ENCODE measurements at regions not wholly inside any gene's neighbourhood (a gene's known extent, or its start where the extent isn't known, plus 50 kb on each side); places are given as distances from the start of the nearest gene placed in this dataset.

DNA sequence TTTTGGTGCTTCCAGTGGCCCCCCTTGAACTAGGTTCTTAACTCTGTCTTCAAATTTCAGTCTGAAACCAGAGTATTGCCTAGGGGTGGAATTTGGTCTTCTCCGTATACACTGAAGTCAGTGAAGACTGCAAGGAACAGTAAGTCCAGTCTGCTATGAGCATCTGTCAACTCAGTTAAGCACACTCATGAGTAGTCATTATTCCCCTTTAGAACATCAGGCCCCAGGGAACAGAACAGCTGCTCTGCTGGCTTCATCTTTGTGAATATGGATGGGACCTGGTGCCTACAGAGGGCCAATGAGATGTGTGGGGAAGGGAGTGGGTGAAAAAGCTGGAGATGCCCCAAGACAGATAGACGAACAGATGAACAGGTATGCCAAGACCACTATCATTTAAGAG lies 85.2 kb upstream of the PRR23C start:
- no peak overlapping the region for H3K4me3 ChIP-seq (ENCODE audit: low read depth, low read length)
- ChIA-PET CTCF (no interaction called here), POLR2A (no interaction called here)
- TF ChIP-seq CTCF (IDR thresholded peaks at IDR 0.05; ENCODE audit: low read depth, low read length), result no peak
- no peaks in the 10 kb centered on the region for H3K9me3 ChIP-seq (ENCODE audit: control insufficient read depth, insufficient read depth, low read length)
- H3K27me3 ChIP-seq (ENCODE audit: control insufficient read depth, insufficient read depth, low read length), result peaks cover 9% of the 10 kb centered on the region
- H3K27ac ChIP-seq (ENCODE audit: low read depth, low read length), result no peak overlapping the region
- no peak for DNase-seq (ENCODE audit: low read depth, low spot score)

- no peak for TF ChIP-seq CTCF (IDR thresholded peaks at IDR 0.05; ENCODE audit: low read depth, low read length)
- Histone ChIP-seq H3K27me3 (ENCODE audit: control insufficient read depth, insufficient read depth, low read length) (peaks cover 9% of the 10 kb centered on the region), H3K4me3 (ENCODE audit: low read depth, low read length) (no peak overlapping the region), H3K27ac (ENCODE audit: low read depth, low read length) (no peak overlapping the region), H3K9me3 (ENCODE audit: control insufficient read depth, insufficient read depth, low read length) (no peaks in the 10 kb centered on the region)
- POLR2A ChIA-PET, result no interaction called here
- CTCF ChIA-PET, result interaction anchor here (2.3 kb wide), 1 partner anchor 19 kb away, joined by 9 read pairs; no protein-coding TSS in a partner anchor
- DNase-seq (ENCODE audit: low read depth, low spot score), result no peak
Observed at GRCh38 chr3:139130390-139131140, 85.9 kb upstream of the PRR23C start.

DNA sequence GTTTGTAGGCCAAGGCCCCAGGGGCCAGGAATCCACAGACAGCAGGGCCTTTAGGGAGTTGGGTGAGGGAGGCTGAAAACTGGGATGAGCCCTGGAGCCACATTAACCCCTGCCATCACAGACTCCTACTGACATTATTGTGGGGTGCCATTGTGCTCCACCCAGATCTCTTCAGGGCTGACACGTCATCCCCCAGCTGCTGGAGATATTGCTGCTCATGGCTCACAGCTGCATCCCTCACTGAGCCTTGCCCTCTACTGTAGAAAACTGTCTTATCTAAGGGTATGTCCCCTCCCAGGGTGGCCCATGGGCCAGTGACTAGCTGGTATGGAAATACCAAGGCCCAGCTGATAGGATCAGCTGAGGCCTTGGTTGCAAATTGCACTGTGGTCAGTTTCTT lies 87.3 kb upstream of the PRR23C start:
- CTCF ChIA-PET, result interaction anchor here (0.6 to 2.3 kb wide), 2 partner anchors 20 to 193 kb away, joined by 5 to 9 read pairs; no protein-coding TSS in a partner anchor

DNA sequence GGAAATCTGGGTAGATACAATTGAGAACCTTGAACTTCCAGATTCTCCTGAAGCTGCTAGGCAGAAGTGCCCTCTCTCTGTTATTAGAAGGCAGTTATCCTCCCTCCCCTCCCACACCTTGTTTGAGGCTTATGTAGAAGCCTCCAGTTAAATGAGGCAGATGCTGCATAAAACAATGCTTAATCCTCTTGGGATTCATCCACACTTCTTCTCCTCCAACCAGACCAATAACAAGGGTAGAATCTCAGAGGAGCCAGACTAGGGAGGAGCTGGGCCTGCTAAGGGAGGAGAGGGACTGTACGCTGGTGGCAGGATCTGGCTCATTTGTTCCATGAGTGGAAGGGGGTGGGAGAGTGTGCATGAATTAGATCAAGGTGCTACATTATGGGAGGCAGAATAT lies 88.3 kb upstream of the PRR23C start:
- Histone ChIP-seq H3K4me3 (ENCODE audit: low read depth, low read length) (no peak overlapping the region), H3K27me3 (ENCODE audit: control insufficient read depth, insufficient read depth, low read length) (peaks cover 5% of the 10 kb centered on the region), H3K27ac (ENCODE audit: low read depth, low read length) (no peak overlapping the region), H3K9me3 (ENCODE audit: control insufficient read depth, insufficient read depth, low read length) (no peaks in the 10 kb centered on the region)
- TF ChIP-seq CTCF (IDR thresholded peaks at IDR 0.05; ENCODE audit: low read depth, low read length), result no peak
- CTCF ChIA-PET, result no interaction called here
- no peak for DNase-seq (ENCODE audit: low read depth, low spot score)
- POLR2A ChIA-PET, result no interaction called here

More for the DNA sequence above, 87.3 kb upstream of the PRR23C start:
- Histone ChIP-seq H3K4me3 (ENCODE audit: low read depth, low read length) (no peak overlapping the region), H3K27ac (ENCODE audit: low read depth, low read length) (no peak overlapping the region), H3K27me3 (ENCODE audit: control insufficient read depth, insufficient read depth, low read length) (peaks cover 5% of the 10 kb centered on the region), H3K9me3 (ENCODE audit: control insufficient read depth, insufficient read depth, low read length) (no peaks in the 10 kb centered on the region)
- TF ChIP-seq CTCF (IDR thresholded peaks at IDR 0.05; ENCODE audit: low read depth, low read length), result no peak
- POLR2A ChIA-PET, result no interaction called here
- no peak for DNase-seq (ENCODE audit: low read depth, low spot score)

GRCh38 chr3:139134678-139135372 lies 90.1 kb upstream of the PRR23C start:
- Histone ChIP-seq H3K4me3 (ENCODE audit: low read depth, low read length) (no peak overlapping the region), H3K9me3 (ENCODE audit: control insufficient read depth, insufficient read depth, low read length) (no peaks in the 10 kb centered on the region), H3K27me3 (ENCODE audit: control insufficient read depth, insufficient read depth, low read length) (peaks cover 5% of the 10 kb centered on the region), H3K27ac (ENCODE audit: low read depth, low read length) (no peak overlapping the region)
- POLR2A ChIA-PET, result no interaction called here
- CTCF ChIA-PET, result no interaction called here
- TF ChIP-seq CTCF (IDR thresholded peaks at IDR 0.05; ENCODE audit: low read depth, low read length), result no peak
- no peak for DNase-seq (ENCODE audit: low read depth, low spot score)

All from AG04450 (cell line).